A673 (cell line): ENCODE measurements at regions not wholly inside any gene's neighbourhood (a gene's known extent, or its start where the extent isn't known, plus 50 kb on each side); places are given as distances from the start of the nearest gene placed in this dataset.

Experiments
- BruUV-seq: library from RNA; stranded (reverse); fragments of 400-500 nt; replicated peaks from 2 replicates; lab custom pipeline; 2021; lab: Mats Ljungman, UMichigan
- CTCF ChIA-PET: fragments of 300-600 bp; sonication (Branson Sonifier 250); formaldehyde crosslinking; loops from one replicate; lab custom pipeline; 2022; ENCODE audit warnings: antibody characterized with exemption; lab: Charles Lee
- POLR2A ChIA-PET: fragments of 300-600 bp; sonication (Branson Sonifier 250); formaldehyde crosslinking; loops from one replicate; lab custom pipeline; 2022; ENCODE audit warnings: antibody characterized with exemption; ENCODE audit not compliant: low non-redundant PET; lab: Charles Lee
- DNase-seq: peaks from one replicate; pipeline ENCODE4 v3.0.0-alpha.2; 2015; ENCODE audit warnings: low spot score
- H3K27ac ChIP-seq: fragments of 200-600 bp; sonication (generic); 2 replicates; pipeline ENCODE4 v1.5.1; 2016; ENCODE audit warnings: mixed run types, low read depth, mild to moderate bottlenecking, mixed read lengths, antibody characterized with exemption, low read length; ENCODE audit not compliant: poor library complexity, severe bottlenecking
- H3K27me3 ChIP-seq: fragments of 200-600 bp; sonication (generic); replicated peaks from 2 replicates; pipeline ENCODE4 v1.6.1; 2017; ENCODE audit warnings: mixed run types, low read depth, mild to moderate bottlenecking, mixed read lengths, antibody characterized with exemption, low read length; ENCODE audit not compliant: insufficient read depth, poor library complexity
- H3K36me3 ChIP-seq: fragments of 200-600 bp; sonication (generic); 2 replicates; pipeline ENCODE4 v1.6.1; 2016; ENCODE audit warnings: mixed run types, mild to moderate bottlenecking, mixed read lengths, antibody characterized with exemption, low read length; ENCODE audit not compliant: insufficient read depth, poor library complexity, severe bottlenecking
- H3K4me1 ChIP-seq: fragments of 200-600 bp; sonication (generic); 2 replicates; pipeline ENCODE4 v1.6.1; 2017; ENCODE audit warnings: mixed run types, mild to moderate bottlenecking, mixed read lengths, antibody characterized with exemption, low read length; ENCODE audit not compliant: insufficient read depth, poor library complexity, severe bottlenecking
- H3K4me3 ChIP-seq: fragments of 200-600 bp; sonication (generic); 2 replicates; pipeline ENCODE4 v1.5.1; 2016; ENCODE audit warnings: low read depth, mixed run types, mild to moderate bottlenecking, mixed read lengths, low read length; ENCODE audit not compliant: poor library complexity, severe bottlenecking
- H3K9me3 ChIP-seq: fragments of 200-600 bp; sonication (generic); 2 replicates; pipeline ENCODE4 v1.6.1; 2016; ENCODE audit warnings: mixed run types, low read depth, mild to moderate bottlenecking, mixed read lengths, antibody characterized with exemption, low read length; ENCODE audit not compliant: poor library complexity, severe bottlenecking
- EZH2 ChIP-seq: fragments of 200-600 bp; sonication (generic); IDR thresholded peaks from 2 replicates; pipeline ENCODE4 v1.6.1; 2017; ENCODE audit warnings: borderline replicate concordance, low read depth, mild to moderate bottlenecking, mixed read lengths, antibody characterized with exemption, low read length; ENCODE audit not compliant: poor library complexity, severe bottlenecking
- intact Hi-C: fragments of 100-400 bp; cut with micrococcal nuclease; formaldehyde crosslinking; loops from one replicate; pipeline ENCODE4 v1.10.0; 2022; ENCODE audit not compliant: unreplicated experiment
- TF ChIP-seq, protein P1 (sequence below): fragments of 300-800, 200-600 bp; sonication (generic); conservative IDR thresholded peaks from 2 replicates; pipeline ENCODE4 v1.5.1; 2017; ENCODE audit warnings: low read depth, mild to moderate bottlenecking, antibody characterized with exemption, low read length, moderate library complexity, mixed read lengths

DNA sequence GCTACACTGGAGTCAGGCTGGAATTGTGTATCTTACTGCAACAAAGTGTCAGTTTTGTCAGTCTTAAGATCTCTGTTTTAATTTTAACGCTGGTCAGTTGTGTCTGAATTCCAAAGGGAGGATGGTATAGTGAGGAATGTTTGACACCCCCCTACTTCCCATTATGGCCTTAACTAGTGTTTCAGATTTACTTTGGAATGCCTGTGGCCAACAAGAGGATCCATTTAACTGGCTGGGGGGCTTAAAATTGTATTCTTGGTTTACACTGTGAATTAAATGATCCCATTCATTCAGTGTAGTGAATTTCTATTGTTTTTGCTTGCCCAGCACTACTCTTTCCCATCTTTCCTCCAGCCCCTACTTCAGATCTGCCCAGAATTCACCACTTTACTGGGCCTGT lies 75.8 kb upstream of the IQCM start:
- CTCF ChIA-PET, result no interaction called here
- no peak for TF ChIP-seq EZH2
- TF ChIP-seq, protein P1, sequence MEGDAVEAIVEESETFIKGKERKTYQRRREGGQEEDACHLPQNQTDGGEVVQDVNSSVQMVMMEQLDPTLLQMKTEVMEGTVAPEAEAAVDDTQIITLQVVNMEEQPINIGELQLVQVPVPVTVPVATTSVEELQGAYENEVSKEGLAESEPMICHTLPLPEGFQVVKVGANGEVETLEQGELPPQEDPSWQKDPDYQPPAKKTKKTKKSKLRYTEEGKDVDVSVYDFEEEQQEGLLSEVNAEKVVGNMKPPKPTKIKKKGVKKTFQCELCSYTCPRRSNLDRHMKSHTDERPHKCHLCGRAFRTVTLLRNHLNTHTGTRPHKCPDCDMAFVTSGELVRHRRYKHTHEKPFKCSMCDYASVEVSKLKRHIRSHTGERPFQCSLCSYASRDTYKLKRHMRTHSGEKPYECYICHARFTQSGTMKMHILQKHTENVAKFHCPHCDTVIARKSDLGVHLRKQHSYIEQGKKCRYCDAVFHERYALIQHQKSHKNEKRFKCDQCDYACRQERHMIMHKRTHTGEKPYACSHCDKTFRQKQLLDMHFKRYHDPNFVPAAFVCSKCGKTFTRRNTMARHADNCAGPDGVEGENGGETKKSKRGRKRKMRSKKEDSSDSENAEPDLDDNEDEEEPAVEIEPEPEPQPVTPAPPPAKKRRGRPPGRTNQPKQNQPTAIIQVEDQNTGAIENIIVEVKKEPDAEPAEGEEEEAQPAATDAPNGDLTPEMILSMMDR, result no peak
- no peak overlapping the region for H3K4me3 ChIP-seq
- no peaks in the 10 kb centered on the region for H3K4me1 ChIP-seq
- H3K9me3 ChIP-seq, result no peaks in the 10 kb centered on the region
- no peak for DNase-seq
- POLR2A ChIA-PET, result no interaction called here
- H3K27ac ChIP-seq, result no peak overlapping the region
- H3K36me3 ChIP-seq, result no peaks in the 10 kb centered on the region
- H3K27me3 ChIP-seq, result no peaks in the 10 kb centered on the region
- no TSS peak for BruUV-seq
- intact Hi-C loops, result loop anchor here (10.0 kb wide), 1 partner anchor 1447 kb away; the partner anchor contains the start of gene NR3C2

DNA sequence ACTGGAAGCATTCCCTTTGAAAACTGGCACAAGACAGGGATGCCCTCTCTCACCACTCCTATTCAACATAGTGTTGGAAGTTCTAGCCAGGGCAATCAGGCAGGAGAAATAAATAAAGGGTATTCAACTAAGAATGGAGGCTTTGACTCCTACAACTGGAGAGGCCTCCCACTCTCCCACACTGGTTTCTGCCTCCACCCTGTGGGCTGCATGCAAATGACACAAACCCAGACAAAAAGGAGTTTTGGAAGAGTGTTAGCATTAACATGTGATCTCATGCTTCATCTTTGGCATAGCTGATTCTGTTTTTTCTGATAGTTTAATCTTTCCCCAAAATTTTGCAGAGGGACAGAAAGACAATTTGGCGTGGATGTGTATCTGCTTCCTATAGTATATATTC lies 80.8 kb upstream of the IQCM start:
- Histone ChIP-seq H3K4me3 (no peak overlapping the region), H3K9me3 (no peaks in the 10 kb centered on the region), H3K4me1 (peaks cover 17% of the 10 kb centered on the region), H3K27me3 (no peaks in the 10 kb centered on the region), H3K36me3 (no peaks in the 10 kb centered on the region), H3K27ac (no peak overlapping the region)
- DNase-seq, result peak; percentile 87
- CTCF ChIA-PET, result interaction anchor here (0.6 to 0.9 kb wide), 3 partner anchors 138 to 549 kb away, joined by 3 read pairs; no protein-coding TSS in a partner anchor
- BruUV-seq, result no TSS peak
- POLR2A ChIA-PET, result no interaction called here
- no peak for TF ChIP-seq EZH2
- TF ChIP-seq, protein P1, result peak; percentile 73
- intact Hi-C loops, result loop anchor here (1.0 to 10.0 kb wide), 6 partner anchors 344 to 1914 kb away; partner anchors contain the start of gene NR3C2

DNA sequence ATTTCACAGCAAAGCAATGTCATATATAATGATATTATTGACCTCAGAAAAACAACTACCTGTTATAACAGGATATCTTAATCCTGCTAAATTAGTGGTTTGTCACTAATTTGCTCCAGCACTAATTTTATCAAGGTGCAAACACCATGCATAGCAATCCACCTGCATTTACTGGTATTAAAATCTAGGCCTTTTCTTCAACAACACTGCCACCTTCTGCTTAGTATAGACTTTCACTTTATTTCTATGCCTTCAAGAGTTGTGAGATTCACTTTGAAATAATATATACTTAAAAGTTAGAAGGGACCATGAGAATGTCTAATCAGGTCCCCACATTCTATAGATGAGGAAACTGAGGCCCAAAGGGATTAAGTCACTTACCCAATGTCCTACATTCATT lies 82.1 kb upstream of the IQCM start:
- Histone ChIP-seq H3K9me3 (no peaks in the 10 kb centered on the region), H3K27me3 (no peaks in the 10 kb centered on the region), H3K27ac (no peak overlapping the region), H3K36me3 (no peaks in the 10 kb centered on the region), H3K4me3 (no peak overlapping the region), H3K4me1 (peaks cover 17% of the 10 kb centered on the region)
- TF ChIP-seq, protein P1, result peak; percentile 65
- TF ChIP-seq EZH2, result no peak
- ChIA-PET CTCF (interaction anchor here (0.6 to 1.0 kb wide), 3 partner anchors 551 to 1914 kb away, joined by 3 to 5 read pairs (median 3); no protein-coding TSS in a partner anchor), POLR2A (no interaction called here)
- peak; percentile 53 for DNase-seq
- no TSS peak for BruUV-seq
- intact Hi-C loops, result loop anchor here (2.0 to 10.0 kb wide), 4 partner anchors 345 to 1915 kb away; partner anchors contain the start of gene NR3C2
